Esophagus muscularis mucosa (tissue), 3 donors: ENCODE measurements at regions not wholly inside any gene's neighbourhood (a gene's known extent, or its start where the extent isn't known, plus 50 kb on each side); places are given as distances from the start of the nearest gene placed in this dataset.

Experiments
- CTCF ChIP-seq, 3 experiments: fragments of 200-600 bp in 2 of 3; fragments of 450-650 bp in 1 of 3; sonication (generic) in 2 of 3; IDR thresholded peaks; one replicate each; pipeline ENCODE4 v1.5.1; 2017 to 2019; ENCODE audit warnings: antibody characterized with exemption in 3 of 3, mild to moderate bottlenecking in 2 of 3, moderate library complexity in 1 of 3
- POLR2A ChIP-seq: fragments of 450-650 bp; IDR thresholded peaks from one replicate; pipeline ENCODE4 v1.6.1; 2017; ENCODE audit warnings: antibody characterized with exemption, moderate library complexity, mild to moderate bottlenecking, low read depth

GRCh38 chr4:125838924-125839323, 524.2 kb downstream of the FAT4 start:
- TF ChIP-seq CTCF (IDR thresholded peaks at IDR 0.05), result no peak
- no peak for TF ChIP-seq POLR2A
